GM19239 (cell line): ENCODE measurements at regions not wholly inside any gene's neighbourhood (a gene's known extent, or its start where the extent isn't known, plus 50 kb on each side); places are given as distances from the start of the nearest gene placed in this dataset.
"Not testable (repeated sequence)": the region's sequence is repeated elsewhere in the genome, so short reads cannot be mapped to it uniquely, and the experiment has no call there.

Experiments
- DNase-seq: peaks from one replicate; pipeline ENCODE4 v3.0.0; 2011; ENCODE audit warnings: low spot score; ENCODE audit not compliant: insufficient read length
- FAIRE-seq: peaks from 2 replicates; lab custom pipeline; 2011; peaks lifted over from hg19 to GRCh38; lab: Jason Lieb, UNC

- DNase-seq (no peak), FAIRE-seq (no peak)
Observed at GRCh38 chr5:104890767-104891166, 1328.2 kb upstream of the NUDT12 start.

- no peak for FAIRE-seq
- DNase-seq, result no peak
Observed at GRCh38 chr5:104859437-104859836, 1296.8 kb upstream of the NUDT12 start.

- FAIRE-seq, DNase-seq: not testable (repeated sequence)
Observed at GRCh38 chr5:104852099-104852498, 1289.5 kb upstream of the NUDT12 start.

- no peak for FAIRE-seq
- DNase-seq, result no peak
Observed at GRCh38 chr5:104845541-104845940, 1283.0 kb upstream of the NUDT12 start.

GRCh38 chr5:104843822-104844221, 1281.2 kb upstream of the NUDT12 start:
- no peak for DNase-seq
- no peak for FAIRE-seq

GRCh38 chr5:104840284-104840683, 1277.7 kb upstream of the NUDT12 start:
- DNase-seq, result no peak
- no peak for FAIRE-seq

GRCh38 chr5:104831515-104831914, 1268.9 kb upstream of the NUDT12 start:
- DNase-seq, result not testable (repeated sequence)

GRCh38 chr5:104821606-104822005, 1259.0 kb upstream of the NUDT12 start:
- FAIRE-seq (no peak), DNase-seq (no peak)

More at GRCh38 chr5:104831515-104831914, 1268.9 kb upstream of the NUDT12 start:
- FAIRE-seq, result not testable (repeated sequence)

- no peak for FAIRE-seq
- no peak for DNase-seq
Observed at GRCh38 chr5:104817127-104817526, 1254.5 kb upstream of the NUDT12 start.

GRCh38 chr5:104815212-104815611, 1252.6 kb upstream of the NUDT12 start:
- FAIRE-seq (no peak), DNase-seq (no peak)

GRCh38 chr5:104800440-104801048, 1238.0 kb upstream of the NUDT12 start:
- DNase-seq (no peak), FAIRE-seq (no peak)

- DNase-seq, result no peak
- no peak for FAIRE-seq
Observed at GRCh38 chr5:104793755-104794080, 1231.1 kb upstream of the NUDT12 start.

GRCh38 chr5:104793031-104793754, 1230.6 kb upstream of the NUDT12 start:
- FAIRE-seq, result no peak
- DNase-seq, result no peak

- DNase-seq (no peak), FAIRE-seq (no peak)
Observed at GRCh38 chr5:104789366-104789765, 1226.8 kb upstream of the NUDT12 start.

GRCh38 chr5:104785097-104785496, 1222.5 kb upstream of the NUDT12 start:
- FAIRE-seq (no peak), DNase-seq (no peak)

- no peak for DNase-seq
- no peak for FAIRE-seq
Observed at GRCh38 chr5:104774372-104774771, 1211.8 kb upstream of the NUDT12 start.

- DNase-seq (no peak), FAIRE-seq (no peak)
Observed at GRCh38 chr5:104764197-104764596, 1201.6 kb upstream of the NUDT12 start.

- DNase-seq (no peak), FAIRE-seq (no peak)
Observed at GRCh38 chr5:104763216-104763615, 1200.6 kb upstream of the NUDT12 start.

- FAIRE-seq (no peak), DNase-seq (no peak)
Observed at GRCh38 chr5:104757915-104758314, 1195.3 kb upstream of the NUDT12 start.

GRCh38 chr5:104755806-104756205, 1193.2 kb upstream of the NUDT12 start:
- DNase-seq, result no peak
- FAIRE-seq, result no peak

GRCh38 chr5:104754311-104754995, 1191.9 kb upstream of the NUDT12 start:
- DNase-seq (no peak), FAIRE-seq (no peak)
